ENCODE measurements at regions not wholly inside any gene's neighbourhood (a gene's known extent, or its start where the extent isn't known, plus 50 kb on each side); places are given as distances from the start of the nearest gene placed in this dataset.

DNA sequence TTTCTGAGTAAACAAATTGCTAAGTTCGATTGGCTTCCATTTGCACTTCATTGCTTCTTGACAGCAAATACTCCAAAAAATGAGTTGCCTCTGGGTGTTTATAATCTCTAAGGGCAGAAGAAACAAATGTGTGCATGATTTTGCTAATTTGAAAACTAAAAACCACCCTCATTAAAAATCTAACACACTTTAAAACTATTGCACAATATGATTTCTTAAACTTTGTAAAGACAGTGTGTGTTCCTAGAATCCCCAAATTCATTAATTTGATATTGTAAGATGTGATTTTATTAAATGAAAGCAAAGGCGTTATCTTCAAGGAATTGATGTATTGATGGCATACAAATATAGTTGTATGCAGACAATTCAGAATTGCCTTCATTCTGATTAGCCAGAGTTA is 350.9 kb downstream of the OLFM3 start:
- TF ChIP-seq ZNF70 (CRISPR knock-in tag; IDR thresholded peaks at IDR 0.05) (no peak), POU6F1 (CRISPR knock-in tag; IDR thresholded peaks at IDR 0.05; ENCODE audit: borderline replicate concordance, low read depth) (no peak), PATZ1 (CRISPR knock-in tag; IDR thresholded peaks at IDR 0.05; ENCODE audit: borderline replicate concordance) (no peak), TOX (CRISPR knock-in tag; IDR thresholded peaks at IDR 0.05; ENCODE audit: borderline replicate concordance) (no peak), ESRRG (CRISPR knock-in tag; IDR thresholded peaks at IDR 0.05) (no peak), CREB5 (CRISPR knock-in tag; IDR thresholded peaks at IDR 0.05; ENCODE audit: low read depth) (no peak), ZFP30 (CRISPR knock-in tag; IDR thresholded peaks at IDR 0.05) (no peak), CSDC2 (CRISPR knock-in tag; IDR thresholded peaks at IDR 0.05) (no peak), RARB (CRISPR knock-in tag; IDR thresholded peaks at IDR 0.05) (no peak)
